ENCODE measurements at regions not wholly inside any gene's neighbourhood (a gene's known extent, or its start where the extent isn't known, plus 50 kb on each side); places are given as distances from the start of the nearest gene placed in this dataset.

GRCh38 chr4:83771113-83771705, 235.3 kb downstream of the GPAT3 start:
- Histone ChIP-seq H3K4me3 (no peak overlapping the region), H3K36me3 (ENCODE audit: control insufficient read depth in 2 of 2, insufficient read depth in 2 of 2, low read length in 1 of 2) (no peaks in the 10 kb centered on the region), H3K27ac (ENCODE audit: control insufficient read depth, insufficient read depth) (no peak overlapping the region), H3K9ac (ENCODE audit: control insufficient read depth, insufficient read depth, low read length) (no peak overlapping the region), H3K27me3 (replicated peaks in 1 of 2; ENCODE audit: control insufficient read depth in 2 of 2, insufficient read depth in 2 of 2, low read length in 1 of 2) (no peaks in the 10 kb centered on the region), H3K4me1 (ENCODE audit: control insufficient read depth, insufficient read depth, low read length) (no peaks in the 10 kb centered on the region), H4K20me1 (ENCODE audit: control insufficient read depth, insufficient read depth) (no peaks in the 10 kb centered on the region), H3K4me2 (ENCODE audit: control insufficient read depth, insufficient read depth) (no peak overlapping the region), H2AFZ (ENCODE audit: control insufficient read depth, low read depth, low read length) (no peak overlapping the region), H3K9me3 (replicated peaks; ENCODE audit: control insufficient read depth, insufficient read depth, low read length) (no peaks in the 10 kb centered on the region), H3K79me2 (ENCODE audit: control insufficient read depth, insufficient read depth, low read length) (no peaks in the 10 kb centered on the region)
- RAD21 ChIA-PET (ENCODE audit: unreplicated experiment) = interaction anchor here (1.1 kb wide), 1 partner anchor 758 kb away, joined by 4 read pairs; no protein-coding TSS in a partner anchor
- 3% methylated on average over 2 of the region's 2 CpGs for whole genome bisulfite sequencing (ENCODE audit: insufficient coverage, insufficient replicate concordance, low lambda C conversion rate, missing lambda C conversion rate)
- TF ChIP-seq SMC3 (IDR thresholded peaks at IDR 0.05; ENCODE audit: borderline replicate concordance, low read length) (peak; percentile 45; the same call in 1 of the 2 replicates), RAD21 (IDR thresholded peaks at IDR 0.05; ENCODE audit: insufficient read depth, low read depth, low read length) (peak; percentile 55), CREB1 (IDR thresholded peaks at IDR 0.05; ENCODE audit: low read depth) (no peak), IRF4 (IDR thresholded peaks at IDR 0.05; ENCODE audit: low read depth, low read length) (no peak), CTCF (IDR thresholded peaks at IDR 0.05 in 2 of 3, conservative IDR thresholded peaks at IDR 0.05 in 1 of 3; ENCODE audit: control insufficient read depth in 2 of 3, extremely low read depth in 1 of 3, insufficient read depth in 1 of 3, low read depth in 3 of 3, low read length in 3 of 3) (peak; percentile 42 to 55 (median 48); a peak in 5 of 6 replicates)
- in situ Hi-C loops (cut with MboI) = no loop called here
- DNase-seq (ENCODE audit: low read depth, low spot score) (no peak), ATAC-seq (peak; percentile 73), FAIRE-seq (no peak)
- intact Hi-C loops (cut with micrococcal nuclease; ENCODE audit: unreplicated experiment) = loop anchor here (1.0 to 5.0 kb wide), 2 partner anchors 491 to 733 kb away; no protein-coding TSS in a partner anchor
- POLR2A ChIA-PET = no interaction called here
- no TSS peak for BruUV-seq (replicated peaks)
- SMC1A ChIA-PET (ENCODE audit: uncharacterized antibody, unreplicated experiment) = interaction anchor here (1.4 kb wide), 1 partner anchor 57 kb away, joined by 4 read pairs; no protein-coding TSS in a partner anchor
- CTCF ChIA-PET = interaction anchor here (0.6 to 2.1 kb wide), 8 partner anchors 12 to 758 kb away, joined by 3 to 8 read pairs (median 4); no protein-coding TSS in a partner anchor
